Esophagus muscularis mucosa (tissue), 2 donors: ENCODE measurements at regions not wholly inside any gene's neighbourhood (a gene's known extent, or its start where the extent isn't known, plus 50 kb on each side); places are given as distances from the start of the nearest gene placed in this dataset.

Source experiments
- POLR2A ChIP-seq: fragments of 450-650 bp; IDR thresholded peaks from one replicate; pipeline ENCODE4 v1.6.1; 2017; ENCODE audit warnings: antibody characterized with exemption, moderate library complexity, mild to moderate bottlenecking, low read depth
- POLR2AphosphoS5 ChIP-seq, 2 donors: sonication (generic); formaldehyde crosslinking; IDR thresholded peaks; one replicate each; pipeline ENCODE4 v1.6.1; 2017; ENCODE audit warnings: antibody characterized with exemption in 2 of 2

- no peak for TF ChIP-seq POLR2AphosphoS5 (IDR thresholded peaks at IDR 0.05)
- TF ChIP-seq POLR2A: no peak
These were observed 211.1 kb upstream of the STT3B start for GRCh38 chr3:31321620-31322019.
